Neutrophil (primary cell): ENCODE measurements at regions not wholly inside any gene's neighbourhood (a gene's known extent, or its start where the extent isn't known, plus 50 kb on each side); places are given as distances from the start of the nearest gene placed in this dataset.

Experiments
- H3K27ac ChIP-seq: fragments of 200-600 bp; sonication (generic); 2 replicates; pipeline ENCODE4 v1.5.1; 2016; ENCODE audit warnings: mild to moderate bottlenecking, moderate library complexity
- H3K27me3 ChIP-seq: fragments of 200-600 bp; sonication (generic); 2 replicates; pipeline ENCODE4 v1.6.0; 2016; ENCODE audit warnings: mild to moderate bottlenecking
- H3K36me3 ChIP-seq: fragments of 200-600 bp; sonication (generic); 2 replicates; pipeline ENCODE4 v1.5.1; 2017
- H3K4me1 ChIP-seq, 2 experiments: fragments of 200-600 bp in 1 of 2; sonication (generic) in 1 of 2; 1 replicate in 1 of 2; 2 replicates in 1 of 2; pipeline versions ENCODE4 v1.5.1 to v1.6.1; 2013 to 2016; ENCODE audit warnings: low read depth in 1 of 2, low read length in 1 of 2, mild to moderate bottlenecking in 1 of 2, moderate library complexity in 1 of 2; ENCODE audit not compliant: control insufficient read depth in 1 of 2, insufficient read depth in 1 of 2
- H3K4me3 ChIP-seq, 2 experiments: fragments of 200-600 bp in 1 of 2; sonication (generic) in 1 of 2; 1 replicate in 1 of 2; 2 replicates in 1 of 2; pipeline ENCODE4 v1.5.1; 2013 to 2016; ENCODE audit warnings: low read depth in 1 of 2, low read length in 1 of 2, mild to moderate bottlenecking in 1 of 2, moderate library complexity in 1 of 2
- H3K9me3 ChIP-seq: fragments of 200-600 bp; sonication (generic); 2 replicates; pipeline ENCODE4 v1.5.1; 2016
- CTCF ChIP-seq: fragments of 200-600 bp; sonication (generic); IDR thresholded peaks from 2 replicates; pipeline ENCODE4 v1.5.1; 2016; ENCODE audit warnings: antibody characterized with exemption

- Histone ChIP-seq H3K4me1 (no peaks in the 10 kb centered on the region), H3K27ac (no peak overlapping the region), H3K4me3 (no peak overlapping the region), H3K27me3 (no peaks in the 10 kb centered on the region), H3K9me3 (no peaks in the 10 kb centered on the region), H3K36me3 (no peaks in the 10 kb centered on the region)
- TF ChIP-seq CTCF = no peak
These were observed 551.2 kb downstream of the QKI start for GRCh38 chr6:163965426-163966348.

GRCh38 chr6:163964789-163965188 is 550.3 kb downstream of the QKI start:
- TF ChIP-seq CTCF = no peak
- Histone ChIP-seq H3K9me3 (no peaks in the 10 kb centered on the region), H3K36me3 (no peaks in the 10 kb centered on the region), H3K27me3 (no peaks in the 10 kb centered on the region), H3K4me3 (no peak overlapping the region), H3K27ac (no peak overlapping the region), H3K4me1 (no peaks in the 10 kb centered on the region)

- no peaks in the 10 kb centered on the region for H3K36me3 ChIP-seq
- H3K4me1 ChIP-seq = no peaks in the 10 kb centered on the region
- no peaks in the 10 kb centered on the region for H3K9me3 ChIP-seq
- H3K27me3 ChIP-seq = no peaks in the 10 kb centered on the region
- TF ChIP-seq CTCF = no peak
- no peak overlapping the region for H3K27ac ChIP-seq
- no peak overlapping the region for H3K4me3 ChIP-seq
These were observed 548.9 kb downstream of the QKI start for GRCh38 chr6:163963205-163964120.

- H3K4me3 ChIP-seq = no peak overlapping the region
- no peaks in the 10 kb centered on the region for H3K4me1 ChIP-seq
- no peak for TF ChIP-seq CTCF
- no peak overlapping the region for H3K27ac ChIP-seq
- no peaks in the 10 kb centered on the region for H3K9me3 ChIP-seq
- no peaks in the 10 kb centered on the region for H3K27me3 ChIP-seq
- no peaks in the 10 kb centered on the region for H3K36me3 ChIP-seq
These were observed 548.2 kb downstream of the QKI start for GRCh38 chr6:163962627-163963117.

GRCh38 chr6:163960128-163960527 is 545.6 kb downstream of the QKI start:
- Histone ChIP-seq H3K27ac (no peak overlapping the region), H3K4me1 (no peaks in the 10 kb centered on the region), H3K36me3 (no peaks in the 10 kb centered on the region), H3K27me3 (peaks cover 10% of the 10 kb centered on the region), H3K4me3 (no peak overlapping the region), H3K9me3 (no peaks in the 10 kb centered on the region)
- no peak for TF ChIP-seq CTCF
